H1 (cell line): ENCODE measurements at regions not wholly inside any gene's neighbourhood (a gene's known extent, or its start where the extent isn't known, plus 50 kb on each side); places are given as distances from the start of the nearest gene placed in this dataset.
A peak's percentile ranks its signal among the peaks of the same experiment; 100 is the strongest.

Source experiments
- CREB1 ChIP-seq: IDR thresholded peaks from 2 replicates; pipeline ENCODE4 v1.6.1; 2012; ENCODE audit warnings: inconsistent platforms
- JUND ChIP-seq: IDR thresholded peaks from 2 replicates; pipeline ENCODE4 v1.6.1; 2011; ENCODE audit warnings: mild to moderate bottlenecking, improper control_type of control experiment, low read length
- KDM1A ChIP-seq: fragments of 200-600, 300-600 bp; sonication (generic); IDR thresholded peaks from 2 replicates; pipeline ENCODE4 v1.7.1; 2016; ENCODE audit warnings: mild to moderate bottlenecking, low read length, borderline replicate concordance
- RNF2 ChIP-seq: fragments of 200-900, 300-1000 bp; sonication (generic); IDR thresholded peaks from 2 replicates; pipeline ENCODE4 v1.7.1; 2016; ENCODE audit warnings: borderline replicate concordance, low read depth, mild to moderate bottlenecking, antibody characterized with exemption, low read length; ENCODE audit not compliant: poor library complexity, severe bottlenecking; ENCODE audit errors: missing control alignments
- TF ChIP-seq, protein P1 (sequence below), 3 experiments: IDR thresholded peaks; 1 replicate in 2 of 3; 2 replicates in 1 of 3; pipeline versions ENCODE4 v1.5.1 to v1.6.1; 2011; ENCODE audit warnings: low read length in 3 of 3, mild to moderate bottlenecking in 3 of 3, inconsistent platforms in 2 of 3, low read depth in 1 of 3, moderate library complexity in 1 of 3; ENCODE audit not compliant: insufficient read depth in 1 of 3; ENCODE audit errors: control extremely low read depth in 1 of 3

- TF ChIP-seq CREB1 (no peak), KDM1A (no peak), JUND (no peak), RNF2 (no peak)
- TF ChIP-seq, protein P1, sequence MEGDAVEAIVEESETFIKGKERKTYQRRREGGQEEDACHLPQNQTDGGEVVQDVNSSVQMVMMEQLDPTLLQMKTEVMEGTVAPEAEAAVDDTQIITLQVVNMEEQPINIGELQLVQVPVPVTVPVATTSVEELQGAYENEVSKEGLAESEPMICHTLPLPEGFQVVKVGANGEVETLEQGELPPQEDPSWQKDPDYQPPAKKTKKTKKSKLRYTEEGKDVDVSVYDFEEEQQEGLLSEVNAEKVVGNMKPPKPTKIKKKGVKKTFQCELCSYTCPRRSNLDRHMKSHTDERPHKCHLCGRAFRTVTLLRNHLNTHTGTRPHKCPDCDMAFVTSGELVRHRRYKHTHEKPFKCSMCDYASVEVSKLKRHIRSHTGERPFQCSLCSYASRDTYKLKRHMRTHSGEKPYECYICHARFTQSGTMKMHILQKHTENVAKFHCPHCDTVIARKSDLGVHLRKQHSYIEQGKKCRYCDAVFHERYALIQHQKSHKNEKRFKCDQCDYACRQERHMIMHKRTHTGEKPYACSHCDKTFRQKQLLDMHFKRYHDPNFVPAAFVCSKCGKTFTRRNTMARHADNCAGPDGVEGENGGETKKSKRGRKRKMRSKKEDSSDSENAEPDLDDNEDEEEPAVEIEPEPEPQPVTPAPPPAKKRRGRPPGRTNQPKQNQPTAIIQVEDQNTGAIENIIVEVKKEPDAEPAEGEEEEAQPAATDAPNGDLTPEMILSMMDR (IDR thresholded peaks at IDR 0.05; ENCODE audit: control extremely low read depth in 1 of 3, insufficient read depth in 1 of 3, low read depth in 1 of 3, low read length in 3 of 3), result peak; percentile 25 to 50 (median 49)
Observed at GRCh38 chr10:28738200-28738599, 60.9 kb downstream of the BAMBI start.
